ENCODE measurements at regions not wholly inside any gene's neighbourhood (a gene's known extent, or its start where the extent isn't known, plus 50 kb on each side); places are given as distances from the start of the nearest gene placed in this dataset.
A peak's percentile ranks its signal among the peaks of the same experiment; 100 is the strongest.
"Not testable (repeated sequence)": the region's sequence is repeated elsewhere in the genome, so short reads cannot be mapped to it uniquely, and the experiment has no call there.

DNA sequence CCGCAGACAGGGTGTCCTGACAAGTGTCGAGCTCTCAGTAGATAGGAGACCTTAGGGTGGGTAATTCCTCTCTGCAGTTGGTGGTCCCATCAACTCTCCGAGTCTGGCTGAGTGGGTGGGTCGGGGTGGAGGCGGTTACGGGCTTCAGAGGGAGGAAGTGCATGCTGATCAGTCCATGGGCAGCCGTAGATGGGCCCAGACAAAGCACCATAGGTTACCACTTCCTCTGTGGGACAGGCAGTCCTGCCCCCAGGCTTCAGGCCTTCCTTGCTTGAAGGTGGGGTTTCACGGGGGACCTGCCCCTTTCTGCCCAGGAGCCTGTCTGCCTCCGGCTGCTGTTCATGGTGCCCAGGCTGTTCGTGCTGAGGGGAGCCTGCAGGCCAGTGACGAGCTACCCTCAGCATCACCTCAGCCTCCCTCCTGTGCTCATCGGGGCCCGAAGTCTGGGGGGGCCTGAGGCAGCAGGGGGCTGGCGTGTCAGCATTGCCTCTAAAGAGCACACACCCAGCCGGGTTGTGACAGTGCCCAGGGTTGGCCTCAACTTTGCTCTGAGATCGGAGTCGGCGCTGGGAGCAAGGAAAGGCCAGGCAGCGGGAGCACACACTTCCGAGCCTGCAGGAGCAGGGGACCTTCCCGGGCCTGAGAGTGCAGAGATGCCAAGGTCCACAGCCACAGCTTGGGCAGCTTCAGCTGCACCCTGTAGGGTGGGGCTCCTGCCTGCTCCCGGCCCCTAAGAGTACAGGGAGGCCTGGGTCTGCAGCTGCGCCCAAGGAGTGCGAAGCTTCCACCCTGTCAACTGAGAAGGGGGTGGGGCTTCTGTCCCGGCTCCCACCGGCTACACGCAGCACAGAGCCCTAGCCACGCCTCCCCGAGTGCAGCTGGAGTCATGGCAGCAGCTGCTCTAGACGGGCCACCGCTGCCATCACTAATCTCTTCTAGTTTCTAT lies 225.4 kb upstream of the NRIP1 start:
- intact Hi-C loops (cut with DNase I): no loop called here
- peak in 1 of 2 donors; percentile 80 for ATAC-seq
- DNase-seq: no peak

DNA sequence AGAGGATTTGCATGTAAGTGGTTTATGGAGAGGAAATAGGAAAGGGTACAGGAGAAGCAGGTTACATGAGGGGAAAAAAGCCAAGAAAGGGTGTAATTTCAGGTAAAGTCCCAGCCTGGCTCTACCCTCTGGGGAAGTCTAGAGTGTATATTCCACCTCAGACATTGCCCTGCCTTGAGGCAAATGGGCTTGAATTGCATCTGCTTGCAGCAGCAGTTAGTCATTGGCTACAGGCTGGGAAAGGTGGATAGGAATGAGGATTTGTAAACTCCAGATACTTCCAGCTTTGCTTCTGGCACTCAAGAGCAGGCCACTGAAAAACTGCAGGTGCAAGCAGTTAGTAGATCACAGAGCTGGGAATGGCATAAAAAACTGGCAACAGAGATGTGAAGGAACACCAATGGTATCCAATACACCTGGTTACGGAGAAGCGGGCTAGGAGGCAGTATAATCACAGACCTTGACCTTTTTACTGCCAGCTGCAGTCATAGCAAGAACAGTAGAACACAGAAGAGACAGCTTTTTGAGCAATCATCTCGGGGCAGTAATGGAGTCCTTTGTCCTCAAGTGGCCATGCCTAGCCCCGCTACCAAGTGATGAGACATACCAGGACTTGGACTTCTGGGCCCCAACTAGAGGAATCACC lies 226.9 kb upstream of the NRIP1 start:
- intact Hi-C loops (cut with DNase I): no loop called here
- ATAC-seq: no peak
- DNase-seq: no peak

DNA sequence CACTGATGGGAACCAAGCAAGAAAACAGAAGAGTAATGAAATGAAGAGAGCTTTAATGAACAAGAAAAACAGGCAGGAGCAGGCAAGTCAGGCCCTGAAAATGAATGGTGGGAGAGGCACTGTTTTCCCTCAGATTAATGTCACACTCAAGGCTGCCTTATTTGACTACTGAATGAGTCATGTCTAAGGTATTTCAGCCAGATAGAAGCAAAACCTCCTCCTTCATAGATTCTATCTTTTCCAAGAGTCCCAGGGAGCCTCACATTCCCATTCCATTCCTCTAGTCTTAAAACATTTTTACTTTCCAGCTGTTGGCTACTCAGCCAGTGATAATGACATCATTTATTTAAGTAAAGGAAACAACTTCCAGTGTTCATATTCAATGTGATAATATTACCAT lies 228.4 kb upstream of the NRIP1 start:
- intact Hi-C loops (cut with DNase I): no loop called here
- ATAC-seq: peak; percentile 23 to 95
- no peak for DNase-seq

DNA sequence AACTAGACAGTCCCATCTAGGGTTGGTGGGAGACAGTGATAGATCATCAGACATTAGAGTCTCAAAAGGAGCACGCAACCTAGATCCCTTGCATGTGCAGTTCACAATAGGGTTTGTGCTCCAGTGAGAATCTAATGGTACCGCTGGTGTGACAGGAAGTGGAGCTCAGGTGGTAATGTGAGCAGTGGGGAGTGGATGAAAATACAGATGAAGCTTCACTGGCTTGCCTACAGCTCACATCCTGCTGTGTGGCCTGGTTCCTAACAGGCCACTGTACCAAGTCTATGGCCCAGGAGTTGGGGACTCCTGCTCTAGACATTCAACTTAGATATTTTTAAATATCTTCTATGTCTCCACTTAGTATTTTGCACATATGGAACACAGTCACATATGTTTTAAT lies 231.1 kb upstream of the NRIP1 start:
- DNase-seq (no peak), ATAC-seq (no peak)
- intact Hi-C loops (cut with DNase I): no loop called here

DNA sequence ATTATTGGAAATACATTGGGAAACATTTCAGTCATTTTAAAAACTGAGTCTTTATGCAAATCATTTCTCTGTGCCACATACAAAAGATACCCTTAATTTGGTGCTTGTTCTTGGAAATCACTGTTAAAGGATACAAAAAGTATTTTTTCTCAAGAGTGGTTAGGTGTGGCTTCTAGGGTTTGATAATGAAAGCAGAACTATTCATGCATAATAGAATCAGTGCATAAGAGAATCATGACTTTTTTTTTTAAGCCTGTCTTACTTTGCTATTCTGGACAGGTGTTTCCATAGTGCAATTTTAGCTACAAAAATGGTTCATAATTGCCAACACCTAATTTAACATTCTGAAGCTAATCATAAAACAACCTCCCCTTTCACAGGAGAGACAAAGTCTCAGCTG lies 233.0 kb upstream of the NRIP1 start:
- intact Hi-C loops (cut with DNase I): no loop called here
- ATAC-seq (no peak), DNase-seq (no peak)

DNA sequence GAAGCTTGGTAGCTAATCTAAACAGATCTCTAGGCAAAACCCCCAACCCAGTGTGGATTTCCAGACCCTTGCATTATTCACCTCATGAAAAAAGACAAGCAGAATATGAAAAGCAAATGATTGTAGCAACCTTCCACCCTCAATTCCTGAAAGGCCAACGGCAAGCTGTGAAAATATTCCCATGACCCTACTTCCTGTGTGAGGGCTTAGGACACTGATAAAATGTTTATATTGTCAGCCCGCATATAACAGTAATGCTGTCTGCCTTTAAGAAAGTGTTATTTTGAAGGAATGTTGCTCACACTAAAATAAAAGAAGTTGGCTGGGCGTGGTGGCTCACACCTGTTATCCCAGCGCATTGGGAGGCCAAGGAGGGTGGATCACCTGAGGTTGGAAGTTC lies 233.5 kb upstream of the NRIP1 start:
- DNase-seq (no peak), ATAC-seq (no peak)
- intact Hi-C loops (cut with DNase I): no loop called here

DNA sequence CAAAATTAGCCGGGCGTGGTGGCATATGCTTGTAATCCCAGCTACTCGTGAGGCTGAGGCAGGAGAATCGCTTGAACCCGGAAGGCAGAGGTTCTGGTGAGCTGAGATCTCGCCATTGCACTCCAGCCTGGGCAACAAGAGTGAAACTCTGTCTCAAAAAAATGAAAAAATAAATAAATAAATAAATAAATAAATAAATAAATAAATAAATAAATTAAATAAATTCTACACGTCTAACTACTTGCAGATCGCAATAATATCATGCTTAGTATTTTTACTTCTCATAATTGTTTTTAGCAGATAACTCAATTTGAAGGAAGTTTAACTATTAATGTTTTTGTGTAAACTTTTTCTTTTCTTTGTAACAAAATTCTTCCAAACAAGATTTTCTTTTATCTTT lies 234.0 kb upstream of the NRIP1 start:
- DNase-seq; intact Hi-C loops (cut with DNase I); ATAC-seq: not testable (repeated sequence)

DNA sequence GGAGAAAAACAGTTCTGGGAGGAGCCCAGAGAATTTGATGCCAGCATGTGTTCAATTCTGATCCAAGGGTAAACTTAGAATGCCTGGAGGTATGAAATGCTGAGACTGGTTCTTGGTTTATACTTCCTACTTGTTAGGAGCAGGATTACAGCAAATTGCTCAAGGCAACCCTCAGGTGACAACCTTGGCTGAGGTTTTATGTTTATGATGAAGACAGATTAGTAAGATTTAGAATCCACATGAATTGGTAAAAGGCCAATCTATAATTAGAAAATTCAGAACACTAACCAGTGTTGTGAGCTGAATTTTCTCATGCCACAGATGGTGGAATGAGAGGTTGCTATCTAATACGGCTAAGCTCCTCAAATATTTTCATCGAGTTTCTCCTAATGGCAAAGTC lies 235.3 kb upstream of the NRIP1 start:
- ATAC-seq (no peak), DNase-seq (no peak)
- intact Hi-C loops (cut with DNase I): no loop called here

DNA sequence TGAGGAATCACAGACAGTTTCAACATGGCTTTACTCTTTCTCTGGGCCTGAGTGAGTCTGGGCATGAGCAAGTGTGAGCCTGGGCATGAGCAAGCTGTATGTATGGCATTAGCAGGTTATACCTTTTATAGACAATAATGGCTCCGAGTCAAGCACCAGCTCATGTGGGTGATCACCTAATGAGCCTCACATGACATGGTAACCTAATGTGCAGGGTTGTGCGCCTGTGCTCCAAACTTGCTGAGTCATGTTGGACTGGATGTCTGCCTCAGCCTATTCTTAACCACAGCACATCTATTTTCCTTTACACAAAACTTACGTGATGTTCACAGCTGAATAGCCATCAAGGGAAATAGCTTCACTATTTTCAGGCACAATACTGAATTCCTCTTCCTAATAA lies 236.2 kb upstream of the NRIP1 start:
- ATAC-seq: no peak
- intact Hi-C loops (cut with DNase I): no loop called here

DNA sequence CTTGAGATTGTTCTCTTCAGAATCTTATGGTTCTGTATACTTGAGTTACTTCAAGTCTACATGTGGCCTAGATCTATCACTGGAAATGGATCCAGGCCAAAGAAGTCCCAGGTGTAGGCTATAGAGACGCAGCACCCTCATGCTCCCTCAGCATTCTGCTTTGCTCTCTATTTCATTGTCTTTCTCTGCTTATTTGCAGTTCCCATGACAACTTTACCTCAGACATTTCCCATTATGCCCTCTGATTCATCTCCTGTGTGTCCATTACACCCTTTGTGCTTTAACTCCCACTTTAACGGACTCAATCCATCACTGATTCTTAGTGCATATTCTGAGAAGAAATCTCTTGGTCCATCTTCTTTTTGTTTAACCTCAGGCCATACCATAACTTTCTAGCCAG lies 236.9 kb upstream of the NRIP1 start:
- intact Hi-C loops (cut with DNase I): no loop called here
- DNase-seq (no peak), ATAC-seq (no peak)

More for the DNA sequence above, 236.2 kb upstream of the NRIP1 start:
- DNase-seq: no peak

DNA sequence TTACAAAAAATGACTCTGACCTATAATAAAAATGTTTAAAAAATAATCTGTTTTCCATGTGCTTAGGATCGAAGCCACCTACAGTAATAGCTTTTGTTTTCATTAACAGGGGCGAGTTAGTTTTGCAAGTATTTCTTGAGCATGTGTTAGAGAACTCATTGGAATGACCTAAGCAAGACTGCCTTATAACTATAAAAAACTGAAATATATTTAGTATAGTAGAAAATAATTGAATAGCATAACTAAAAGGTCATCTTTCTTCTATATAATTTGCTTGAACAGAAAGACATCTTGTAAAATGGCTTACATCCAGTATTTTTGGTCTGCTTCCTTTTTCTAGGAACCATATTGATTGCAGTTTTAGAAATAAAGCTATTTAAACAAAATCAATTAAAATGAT lies 241.5 kb upstream of the NRIP1 start:
- DNase-seq: no peak
- intact Hi-C loops (cut with DNase I): no loop called here
- no peak for ATAC-seq

DNA sequence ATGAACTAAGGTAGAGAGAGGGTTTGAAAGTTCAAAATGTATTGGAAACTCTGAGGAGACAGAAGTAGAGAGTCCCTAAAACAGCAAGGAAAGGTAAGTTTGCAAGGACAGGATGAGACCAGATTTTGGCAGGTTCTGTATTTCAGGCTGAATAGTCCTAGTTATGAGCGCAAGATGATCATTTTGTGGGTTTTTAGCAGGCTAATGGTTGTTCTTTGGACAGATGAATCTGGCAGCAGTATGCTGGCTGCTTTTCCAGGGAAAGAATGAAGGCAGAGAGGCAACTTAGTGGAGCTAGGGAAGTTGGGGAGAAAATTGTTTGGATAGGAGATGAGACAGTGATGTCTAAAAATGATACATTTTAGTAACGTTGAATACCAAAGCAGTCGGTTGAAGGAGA lies 243.5 kb upstream of the NRIP1 start:
- DNase-seq (no peak), ATAC-seq (no peak)
- intact Hi-C loops (cut with DNase I): no loop called here

DNA sequence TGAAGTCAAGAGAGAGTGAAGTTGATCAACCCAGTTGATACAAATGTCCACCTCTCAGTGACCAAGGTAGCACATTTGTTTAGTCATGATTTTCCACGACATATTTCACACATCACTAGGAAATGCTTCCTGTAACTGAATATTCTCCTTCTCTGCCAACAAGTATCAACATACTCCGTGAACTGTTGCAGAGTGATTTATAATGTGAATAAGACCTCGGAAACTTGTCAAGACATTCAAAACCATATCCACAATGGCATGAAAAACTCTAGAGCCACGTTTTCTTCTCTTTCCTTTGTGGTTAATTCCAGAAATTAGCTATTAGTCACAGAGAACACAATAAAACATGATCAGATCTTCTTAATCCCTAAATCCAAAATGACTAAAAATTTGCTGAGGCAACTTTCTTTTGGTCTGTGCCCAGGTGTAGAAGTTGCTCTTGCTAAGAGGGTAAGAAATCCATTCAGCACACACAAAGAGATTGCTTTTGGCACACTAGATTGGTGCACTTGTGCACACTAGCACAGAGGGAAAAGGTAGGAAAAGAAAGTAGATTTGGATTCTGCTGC lies 244.3 kb upstream of the NRIP1 start:
- intact Hi-C loops (cut with DNase I): no loop called here
- DNase-seq: no peak
- no peak for ATAC-seq

DNA sequence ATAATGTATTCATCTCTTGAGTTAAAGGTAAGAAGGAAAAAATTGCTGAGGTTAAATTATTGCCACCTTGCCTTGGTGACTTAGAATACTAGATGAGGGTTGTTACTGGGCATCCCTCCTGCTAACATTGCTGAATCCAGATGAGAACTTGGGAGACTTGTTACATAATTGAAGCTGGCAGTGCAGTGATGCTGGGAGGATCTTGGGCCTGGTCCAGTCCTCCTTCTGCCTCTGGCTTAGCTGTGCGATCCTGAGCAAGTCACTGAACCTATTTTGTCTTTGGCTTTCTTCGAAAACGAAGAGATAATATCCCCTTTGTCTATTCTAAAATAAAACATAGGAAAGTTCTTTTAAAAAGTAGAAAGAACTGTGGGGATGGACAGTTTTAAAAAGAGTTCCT lies 244.9 kb upstream of the NRIP1 start:
- DNase-seq: peak; percentile 53
- intact Hi-C loops (cut with DNase I): no loop called here
- peak; percentile 89 to 92 for ATAC-seq

DNA sequence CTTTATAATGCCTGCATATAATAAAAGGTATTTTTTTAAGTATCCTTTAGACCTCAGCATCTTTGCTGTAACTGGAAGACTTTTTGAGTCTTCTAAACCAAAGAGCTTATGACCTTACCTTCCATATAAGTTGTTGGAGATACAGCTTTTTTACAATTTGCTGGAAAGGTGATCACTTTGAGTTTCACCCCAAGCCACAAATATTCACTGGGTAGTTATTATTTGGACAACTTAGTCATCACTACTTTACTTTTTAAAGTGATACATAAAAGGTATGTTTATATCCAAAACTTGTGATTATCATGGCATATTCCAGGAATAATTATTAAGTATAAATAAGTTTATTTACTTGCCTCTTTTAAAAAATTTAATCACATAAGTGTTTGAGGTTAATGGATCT lies 246.7 kb upstream of the NRIP1 start:
- intact Hi-C loops (cut with DNase I): no loop called here
- DNase-seq (no peak), ATAC-seq (no peak)

DNA sequence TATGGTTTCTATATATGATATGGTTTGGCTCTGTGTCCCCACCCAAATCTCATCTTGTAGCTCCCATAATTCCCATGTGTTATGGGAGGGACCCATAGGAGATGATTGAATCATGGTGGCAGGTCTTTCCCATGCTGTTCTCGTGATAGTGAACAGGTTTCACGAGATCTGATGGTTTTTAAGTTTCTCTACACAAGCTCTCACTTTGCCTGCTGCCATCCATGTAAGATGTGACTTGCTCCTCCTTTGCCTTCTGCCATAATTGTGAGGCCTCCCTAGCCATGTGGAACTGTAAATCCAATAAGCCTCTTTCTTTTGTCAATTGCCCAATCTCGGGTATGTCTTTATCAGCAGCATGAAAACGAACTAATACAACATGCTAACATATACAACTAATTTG lies 252.2 kb upstream of the NRIP1 start:
- DNase-seq; ATAC-seq; intact Hi-C loops (cut with DNase I): not testable (repeated sequence)

DNA sequence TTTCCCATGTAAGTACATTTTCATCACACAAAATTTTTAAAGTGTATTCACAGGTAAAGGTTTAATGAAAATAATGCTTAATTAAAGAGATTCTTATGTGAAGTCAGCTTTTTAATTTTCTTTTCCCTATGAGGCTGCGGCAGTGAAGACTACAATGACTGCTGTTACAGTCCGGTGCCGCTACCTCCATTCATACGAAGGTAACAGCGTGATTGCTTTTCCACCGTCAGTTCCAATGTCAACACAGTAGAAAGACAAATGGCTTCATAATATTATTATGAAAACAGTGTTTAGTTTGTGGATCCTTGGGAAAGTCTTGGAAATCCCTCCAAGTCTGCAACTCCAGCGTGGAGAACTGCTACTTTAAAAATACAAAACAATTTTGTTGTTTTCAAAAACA lies 254.9 kb upstream of the NRIP1 start:
- DNase-seq (no peak), ATAC-seq (no peak)
- intact Hi-C loops (cut with DNase I): no loop called here

DNA sequence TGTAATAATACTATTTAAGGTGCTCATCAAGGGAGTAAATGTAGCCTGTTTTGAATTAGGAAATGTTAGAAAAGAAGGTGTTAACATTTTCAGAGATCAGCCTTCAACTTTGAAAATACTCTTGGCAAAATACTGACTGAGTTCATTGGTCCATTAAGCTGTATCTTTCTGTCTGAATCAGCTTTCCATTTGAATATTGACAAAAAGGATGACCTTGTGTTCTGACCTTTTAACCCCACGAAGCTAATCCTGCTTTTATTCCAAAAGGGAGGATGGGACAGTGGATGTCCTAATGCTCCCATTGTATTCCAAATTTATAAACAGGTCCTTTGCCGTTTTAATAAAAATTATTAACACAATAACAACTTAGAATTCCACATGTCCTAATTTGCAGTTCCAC lies 259.7 kb upstream of the NRIP1 start:
- no peak for DNase-seq
- intact Hi-C loops (cut with DNase I): no loop called here
- no peak for ATAC-seq

DNA sequence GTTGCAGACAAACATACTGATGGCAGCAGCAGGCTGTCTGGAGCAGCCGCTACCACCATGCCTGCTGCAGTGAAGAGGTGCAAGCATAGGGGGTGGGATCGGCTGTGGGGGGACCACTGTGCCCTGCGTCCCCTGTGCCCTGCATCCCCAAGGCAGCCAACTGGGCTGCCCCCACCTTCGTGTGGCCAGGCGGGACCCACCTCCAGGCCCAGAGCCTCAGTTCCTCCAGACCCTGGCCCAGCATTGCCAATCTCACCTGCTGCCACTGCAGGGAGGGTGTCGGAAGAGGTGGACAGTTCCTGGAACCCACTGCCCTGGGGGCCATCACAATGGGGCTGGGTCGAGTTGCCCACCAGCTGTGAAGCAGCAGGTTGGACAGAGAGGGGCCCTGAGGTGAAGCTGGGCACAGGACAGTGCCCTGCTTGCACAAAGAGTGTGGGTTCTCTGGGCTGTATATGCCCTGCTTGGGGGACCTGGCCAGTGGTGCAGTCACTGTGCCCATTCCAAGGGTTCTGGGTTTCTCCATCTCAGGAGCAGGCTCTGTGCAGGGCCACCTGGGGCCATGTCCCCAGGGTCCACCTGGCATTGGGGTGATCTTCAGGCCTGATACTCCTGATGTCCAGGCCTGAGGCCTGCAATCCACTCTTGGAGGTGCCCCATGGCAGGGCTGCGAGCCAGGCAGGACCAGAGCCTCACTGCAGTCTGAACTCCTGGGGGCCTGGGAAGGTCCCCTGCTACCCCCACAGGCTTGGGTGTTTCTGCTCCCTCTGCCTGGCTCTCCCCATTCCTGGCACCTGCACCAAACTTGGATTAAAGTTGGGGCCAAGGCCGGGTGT lies 261.4 kb upstream of the NRIP1 start:
- ATAC-seq (no peak), DNase-seq (no peak)
- intact Hi-C loops (cut with DNase I): no loop called here
